K562 (cell line): ENCODE measurements at regions not wholly inside any gene's neighbourhood (a gene's known extent, or its start where the extent isn't known, plus 50 kb on each side); places are given as distances from the start of the nearest gene placed in this dataset.

Experiments
- BHLHE40 ChIP-seq: IDR thresholded peaks from 2 replicates; pipeline ENCODE4 v1.6.1; 2011; ENCODE audit warnings: low read length, improper control_type of control experiment
- BRF2 ChIP-seq: IDR thresholded peaks from 3 replicates; pipeline ENCODE4 v1.6.1; 2011; ENCODE audit warnings: borderline replicate concordance, mild to moderate bottlenecking; ENCODE audit not compliant: insufficient read length, insufficient read depth
- ELF2 ChIP-seq: fragments of 250-450 bp; sonication (Bioruptor Pico); IDR thresholded peaks from 2 replicates; pipeline ENCODE4 v1.5.0; 2021; ENCODE audit warnings: mild to moderate bottlenecking
- HDAC2 ChIP-seq: fragments of 450-650 bp; IDR thresholded peaks from 2 replicates; pipeline ENCODE4 v1.6.1; 2016; ENCODE audit warnings: mild to moderate bottlenecking
- HMG20A ChIP-seq: fragments of 450-650 bp; formaldehyde crosslinking; conservative IDR thresholded peaks from 2 replicates; pipeline ENCODE4 v1.4.0; 2020; ENCODE audit warnings: mild to moderate bottlenecking, mixed read lengths
- MAFK ChIP-seq: IDR thresholded peaks from 2 replicates; pipeline ENCODE4 v1.6.1; 2011; ENCODE audit warnings: low read length, improper control_type of control experiment
- NCOA4 ChIP-seq: fragments of 450-650 bp; IDR thresholded peaks from 2 replicates; pipeline ENCODE4 v1.6.1; 2018; ENCODE audit warnings: mild to moderate bottlenecking; ENCODE audit not compliant: partially characterized antibody
- NR2C1 ChIP-seq, 2 experiments: fragments of 450-650 bp; IDR thresholded peaks; 2 replicates each; pipeline ENCODE4 v1.6.1; 2017; ENCODE audit warnings: mild to moderate bottlenecking in 2 of 2, antibody characterized with exemption in 1 of 2, inconsistent platforms in 1 of 2, missing compliant biosample characterization in 1 of 2, missing genetic modification characterization in 1 of 2
- NUFIP1 ChIP-seq: fragments of 450-650 bp; IDR thresholded peaks from 2 replicates; pipeline ENCODE4 v1.6.1; 2018; ENCODE audit not compliant: partially characterized antibody
- POLR3A ChIP-seq: IDR thresholded peaks from 2 replicates; pipeline ENCODE4 v1.6.1; 2011; ENCODE audit warnings: borderline replicate concordance, mild to moderate bottlenecking, moderate library complexity; ENCODE audit not compliant: insufficient read length, insufficient read depth; ENCODE audit errors: extremely low read depth
- THRAP3 ChIP-seq: fragments of 450-650 bp; IDR thresholded peaks from 2 replicates; pipeline ENCODE4 v1.6.1; 2016; ENCODE audit warnings: mild to moderate bottlenecking, inconsistent platforms, borderline replicate concordance
- ZBTB34 ChIP-seq: fragments of 250-450 bp; sonication (Bioruptor Pico); IDR thresholded peaks from 2 replicates; pipeline ENCODE4 v1.8.0; 2021; ENCODE audit warnings: mild to moderate bottlenecking, moderate library complexity
- ZNF239 ChIP-seq: fragments of 250-450 bp; sonication (Bioruptor Pico); IDR thresholded peaks from 2 replicates; pipeline ENCODE4 v1.4.0; 2020; ENCODE audit warnings: mild to moderate bottlenecking
- ZNF253 ChIP-seq: fragments of 250-450 bp; sonication (Bioruptor Pico); conservative IDR thresholded peaks from 2 replicates; pipeline ENCODE4 v1.6.1; 2021; ENCODE audit warnings: mild to moderate bottlenecking
- ZNF280B ChIP-seq: fragments of 250-450 bp; sonication (Bioruptor Pico); IDR thresholded peaks from 2 replicates; pipeline ENCODE4 v1.5.1; 2021; ENCODE audit warnings: mild to moderate bottlenecking
- ZNF583 ChIP-seq: fragments of 250-450 bp; sonication (Bioruptor Pico); IDR thresholded peaks from 2 replicates; pipeline ENCODE4 v1.4.0; 2020
- ZNF75A ChIP-seq: fragments of 450-650 bp; formaldehyde crosslinking; IDR thresholded peaks from 2 replicates; pipeline ENCODE4 v1.4.0; 2020; ENCODE audit warnings: mild to moderate bottlenecking
- ZNF77 ChIP-seq: fragments of 250-450 bp; sonication (Bioruptor Pico); IDR thresholded peaks from 2 replicates; pipeline ENCODE4 v1.5.0; 2020
- TF ChIP-seq, protein P1 (sequence below): fragments of 450-650 bp; IDR thresholded peaks from 2 replicates; pipeline ENCODE4 v1.6.1; 2016
- TF ChIP-seq, protein P2 (sequence below): IDR thresholded peaks from 2 replicates; pipeline ENCODE4 v1.6.1; 2016; ENCODE audit warnings: missing genetic modification characterization, missing compliant biosample characterization

- peak; percentile 41 for TF ChIP-seq BHLHE40
- TF ChIP-seq ZNF239 (CRISPR knock-in tag) = no peak
- TF ChIP-seq, protein P1, sequence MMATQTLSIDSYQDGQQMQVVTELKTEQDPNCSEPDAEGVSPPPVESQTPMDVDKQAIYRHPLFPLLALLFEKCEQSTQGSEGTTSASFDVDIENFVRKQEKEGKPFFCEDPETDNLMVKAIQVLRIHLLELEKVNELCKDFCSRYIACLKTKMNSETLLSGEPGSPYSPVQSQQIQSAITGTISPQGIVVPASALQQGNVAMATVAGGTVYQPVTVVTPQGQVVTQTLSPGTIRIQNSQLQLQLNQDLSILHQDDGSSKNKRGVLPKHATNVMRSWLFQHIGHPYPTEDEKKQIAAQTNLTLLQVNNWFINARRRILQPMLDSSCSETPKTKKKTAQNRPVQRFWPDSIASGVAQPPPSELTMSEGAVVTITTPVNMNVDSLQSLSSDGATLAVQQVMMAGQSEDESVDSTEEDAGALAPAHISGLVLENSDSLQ = peak; percentile 61
- TF ChIP-seq ELF2 (CRISPR knock-in tag) = no peak
- TF ChIP-seq POLR3A = no peak
- TF ChIP-seq ZBTB34 (CRISPR knock-in tag) = no peak
- TF ChIP-seq, protein P2, sequence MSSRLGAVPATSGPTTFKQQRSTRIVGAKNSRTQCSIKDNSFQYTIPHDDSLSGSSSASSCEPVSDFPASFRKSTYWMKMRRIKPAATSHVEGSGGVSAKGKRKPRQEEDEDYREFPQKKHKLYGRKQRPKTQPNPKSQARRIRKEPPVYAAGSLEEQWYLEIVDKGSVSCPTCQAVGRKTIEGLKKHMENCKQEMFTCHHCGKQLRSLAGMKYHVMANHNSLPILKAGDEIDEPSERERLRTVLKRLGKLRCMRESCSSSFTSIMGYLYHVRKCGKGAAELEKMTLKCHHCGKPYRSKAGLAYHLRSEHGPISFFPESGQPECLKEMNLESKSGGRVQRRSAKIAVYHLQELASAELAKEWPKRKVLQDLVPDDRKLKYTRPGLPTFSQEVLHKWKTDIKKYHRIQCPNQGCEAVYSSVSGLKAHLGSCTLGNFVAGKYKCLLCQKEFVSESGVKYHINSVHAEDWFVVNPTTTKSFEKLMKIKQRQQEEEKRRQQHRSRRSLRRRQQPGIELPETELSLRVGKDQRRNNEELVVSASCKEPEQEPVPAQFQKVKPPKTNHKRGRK (tag) = no peak
- no peak for TF ChIP-seq HDAC2
- no peak for TF ChIP-seq NR2C1 (IDR thresholded peaks at IDR 0.05)
- no peak for TF ChIP-seq NR2C1 (tag; IDR thresholded peaks at IDR 0.05)
- TF ChIP-seq NCOA4 = no peak
- no peak for TF ChIP-seq BRF2
- no peak for TF ChIP-seq ZNF253 (CRISPR knock-in tag)
- TF ChIP-seq ZNF77 = no peak
- no peak for TF ChIP-seq MAFK
- no peak for TF ChIP-seq NUFIP1
- no peak for TF ChIP-seq ZNF280B (CRISPR knock-in tag)
- no peak for TF ChIP-seq THRAP3
- TF ChIP-seq ZNF75A = no peak
- no peak for TF ChIP-seq HMG20A (CRISPR knock-in tag)
- TF ChIP-seq ZNF583 (CRISPR knock-in tag) = no peak
Observed at GRCh38 chr6:112690497-112691202, 343.5 kb downstream of the RFPL4B start (continued).
